Central memory CD4-positive, alpha-beta T cell (primary cell): ENCODE measurements at regions not wholly inside any gene's neighbourhood (a gene's known extent, or its start where the extent isn't known, plus 50 kb on each side); places are given as distances from the start of the nearest gene placed in this dataset.
"Not testable (repeated sequence)": the region's sequence is repeated elsewhere in the genome, so short reads cannot be mapped to it uniquely, and the experiment has no call there.

Source experiments
- DNase-seq: peaks from one replicate; pipeline ENCODE4 v3.0.0; 2022

DNA sequence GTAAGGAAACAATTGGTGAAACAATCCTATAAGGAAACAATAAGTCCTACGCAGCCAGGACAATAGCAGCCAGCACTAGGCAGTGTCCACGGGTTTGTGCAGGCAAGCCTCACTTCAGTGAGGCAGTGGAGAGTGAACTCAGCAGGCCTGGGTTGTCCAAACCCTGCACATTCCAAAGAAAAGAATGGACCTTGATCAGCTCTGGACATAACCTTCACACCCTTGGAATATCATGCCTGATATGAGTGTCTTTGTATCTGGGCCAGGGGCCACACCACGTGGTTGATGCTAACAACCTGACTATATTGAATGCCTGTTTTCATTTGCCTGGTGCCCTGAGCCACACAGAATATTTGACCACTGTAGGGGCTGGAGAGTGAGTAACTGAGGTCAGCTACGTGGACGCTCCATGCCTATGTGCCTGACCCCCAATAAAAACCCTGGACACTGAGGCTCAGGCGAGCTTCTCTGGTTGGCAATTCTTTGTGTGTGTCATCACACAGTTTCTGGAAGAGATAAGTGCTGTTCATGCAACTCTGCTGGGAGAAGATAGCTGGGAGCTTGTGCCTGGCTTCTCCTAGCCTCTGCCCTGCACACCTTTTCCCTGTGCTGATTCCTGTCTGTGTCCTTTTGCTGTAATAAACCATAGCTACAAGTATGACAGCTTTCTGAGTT is 81.4 kb upstream of the NCOR2 start:
- DNase-seq, result no peak

- no peak for DNase-seq
Observed at GRCh38 chr12:124647316-124647715, 79.9 kb upstream of the NCOR2 start.

DNA sequence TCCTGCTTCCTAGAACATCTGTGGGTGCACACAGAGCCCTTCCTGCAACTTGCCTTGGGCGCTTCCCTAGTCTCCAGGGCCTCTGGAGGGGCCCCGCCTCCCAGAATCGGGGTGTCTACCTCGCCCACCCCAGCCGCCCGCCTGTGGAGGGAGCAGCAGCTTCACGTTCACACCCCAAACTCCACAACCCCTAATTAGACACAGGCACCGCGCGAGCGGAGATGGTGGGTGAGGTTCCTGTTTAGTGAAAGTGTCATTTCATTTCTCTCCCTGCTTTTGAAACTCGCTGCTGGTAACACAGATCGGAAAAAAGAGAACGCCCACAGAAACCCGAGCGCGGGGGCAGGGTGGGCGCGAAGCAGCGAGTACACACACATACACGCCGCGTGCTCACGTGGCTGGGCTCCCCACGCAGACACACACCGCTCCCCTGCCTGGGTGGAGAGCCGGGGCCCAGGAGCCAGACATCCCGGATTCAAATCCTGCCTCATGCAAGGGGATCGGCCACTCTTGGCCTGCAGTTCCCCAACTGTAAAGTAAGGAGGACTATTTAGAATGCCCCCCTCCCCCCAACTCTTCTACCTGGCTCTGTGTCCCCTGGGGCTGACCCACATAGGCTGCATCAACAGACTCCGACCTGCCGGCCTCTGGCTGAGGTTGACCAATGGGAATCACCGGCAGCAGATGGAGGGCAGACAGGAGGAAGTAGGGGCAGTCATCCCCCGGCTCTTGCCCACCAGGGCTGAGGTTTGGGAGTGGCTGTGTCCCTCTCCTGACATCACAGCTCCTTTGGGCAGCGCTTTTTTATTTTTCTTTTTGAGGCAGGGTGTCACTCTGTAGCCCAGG is 79.2 kb upstream of the NCOR2 start:
- no peak for DNase-seq

- no peak for DNase-seq
Observed at GRCh38 chr12:124645530-124646244, 78.3 kb upstream of the NCOR2 start.

DNA sequence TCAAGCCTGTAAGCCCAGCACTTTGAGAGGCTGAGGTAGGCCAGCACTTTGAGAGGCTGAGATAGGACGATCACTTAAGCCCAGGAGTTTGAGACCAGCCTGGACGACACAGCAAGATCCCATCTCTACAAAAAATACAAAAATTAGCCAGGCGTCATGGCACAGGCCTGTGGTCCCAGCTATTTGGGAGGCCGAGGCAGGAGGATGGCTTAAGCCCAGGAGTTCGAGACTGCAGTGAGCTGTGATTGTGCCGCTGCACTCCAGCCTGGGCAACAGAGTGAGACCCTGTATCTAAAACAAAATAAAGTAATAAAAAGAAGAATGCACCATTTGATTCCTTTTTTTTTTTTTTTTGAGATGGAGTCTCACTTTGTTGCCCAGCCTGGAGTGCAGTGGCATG is 76.4 kb upstream of the NCOR2 start:
- not testable (repeated sequence) for DNase-seq

- no peak for DNase-seq
Observed at GRCh38 chr12:124642105-124642504, 74.7 kb upstream of the NCOR2 start.

GRCh38 chr12:124641591-124641990 is 74.2 kb upstream of the NCOR2 start:
- DNase-seq, result no peak

DNA sequence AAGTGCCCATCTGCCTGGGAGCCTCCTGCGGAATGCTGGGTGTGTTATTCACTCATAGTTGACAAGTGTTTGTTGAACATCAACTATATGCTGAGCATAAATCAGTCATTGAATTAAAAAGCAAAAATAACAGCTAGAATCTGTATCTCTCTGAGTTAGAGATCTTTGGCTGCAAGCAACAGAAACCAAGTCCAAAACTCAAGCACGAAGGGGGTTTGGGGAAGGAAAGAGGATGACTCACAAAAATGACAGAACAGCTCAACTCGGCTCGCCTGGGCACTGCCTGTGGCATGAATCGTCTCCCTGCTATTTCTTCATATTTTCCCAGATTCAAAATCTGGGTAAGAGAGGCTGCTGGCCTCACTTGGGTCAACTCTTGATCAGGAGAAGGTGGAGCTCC is 72.6 kb upstream of the NCOR2 start:
- no peak for DNase-seq

GRCh38 chr12:124639122-124639806 is 71.9 kb upstream of the NCOR2 start:
- DNase-seq, result no peak

DNA sequence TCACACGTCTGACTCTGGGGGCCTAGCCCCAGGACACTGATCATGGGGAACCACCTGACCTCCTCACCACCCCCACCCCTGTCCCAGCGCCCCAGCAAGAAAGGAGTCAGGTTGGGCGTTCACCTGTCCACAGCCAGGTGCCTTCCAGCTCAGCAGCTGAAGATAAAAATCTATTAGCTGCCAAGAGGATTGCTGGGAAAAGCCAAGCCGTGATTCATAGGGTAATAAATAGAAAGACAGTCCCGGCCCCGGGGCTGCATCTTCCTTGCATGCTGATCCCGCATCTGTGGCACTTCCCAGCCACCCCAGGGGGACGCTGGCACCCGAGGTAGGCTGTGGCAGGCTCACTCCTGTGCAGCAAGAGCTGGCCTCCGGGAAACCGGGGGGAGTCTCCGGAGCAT is 70.2 kb upstream of the NCOR2 start:
- DNase-seq, result no peak

DNA sequence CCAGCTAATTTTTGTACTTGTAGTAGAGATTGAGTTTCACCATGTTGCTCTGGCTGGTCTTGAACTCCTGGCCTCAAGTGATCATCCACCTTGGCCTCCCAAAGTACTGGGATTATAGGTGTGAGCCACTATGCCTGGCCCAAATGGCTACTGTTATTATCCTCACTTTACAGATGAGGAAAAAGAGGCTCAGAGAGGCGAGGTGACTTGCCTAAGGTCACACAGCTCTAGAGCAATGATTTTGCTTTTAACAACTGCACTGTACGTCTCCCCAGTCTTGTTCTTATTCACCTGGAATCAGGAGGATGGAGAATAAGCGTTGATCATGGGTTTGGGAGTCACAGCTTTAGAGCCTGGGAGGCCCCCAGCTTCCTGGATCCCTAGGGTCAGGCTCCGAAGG is 69.8 kb upstream of the NCOR2 start:
- DNase-seq, result no peak

GRCh38 chr12:124636138-124636978 is 68.9 kb upstream of the NCOR2 start:
- peak; percentile 19 for DNase-seq

DNA sequence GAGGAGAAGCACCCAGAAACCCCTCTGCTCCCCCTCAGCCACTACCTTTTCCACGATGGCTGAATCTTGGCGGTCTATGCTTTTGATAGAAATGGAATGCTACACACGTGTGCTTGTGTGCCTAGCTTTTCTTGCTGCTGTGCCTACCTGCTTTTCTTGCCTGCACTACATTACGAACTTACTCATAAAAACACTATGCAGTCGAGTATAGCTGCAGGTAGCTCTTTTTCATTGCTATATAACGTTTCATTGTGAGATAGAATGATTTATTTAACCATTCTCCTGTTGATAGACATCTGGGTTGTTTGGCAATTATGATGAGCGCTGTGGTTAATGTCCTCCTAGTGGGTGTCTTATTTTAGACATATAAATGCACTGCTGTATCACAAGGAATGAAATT is 67.9 kb upstream of the NCOR2 start:
- no peak for DNase-seq

GRCh38 chr12:124633365-124634362 is 66.3 kb upstream of the NCOR2 start:
- no peak for DNase-seq

GRCh38 chr12:124632519-124632984 is 65.1 kb upstream of the NCOR2 start:
- no peak for DNase-seq

- DNase-seq, result no peak
Observed at GRCh38 chr12:124631681-124632256, 64.4 kb upstream of the NCOR2 start.

- DNase-seq, result no peak
Observed at GRCh38 chr12:124630791-124631313, 63.4 kb upstream of the NCOR2 start.

DNA sequence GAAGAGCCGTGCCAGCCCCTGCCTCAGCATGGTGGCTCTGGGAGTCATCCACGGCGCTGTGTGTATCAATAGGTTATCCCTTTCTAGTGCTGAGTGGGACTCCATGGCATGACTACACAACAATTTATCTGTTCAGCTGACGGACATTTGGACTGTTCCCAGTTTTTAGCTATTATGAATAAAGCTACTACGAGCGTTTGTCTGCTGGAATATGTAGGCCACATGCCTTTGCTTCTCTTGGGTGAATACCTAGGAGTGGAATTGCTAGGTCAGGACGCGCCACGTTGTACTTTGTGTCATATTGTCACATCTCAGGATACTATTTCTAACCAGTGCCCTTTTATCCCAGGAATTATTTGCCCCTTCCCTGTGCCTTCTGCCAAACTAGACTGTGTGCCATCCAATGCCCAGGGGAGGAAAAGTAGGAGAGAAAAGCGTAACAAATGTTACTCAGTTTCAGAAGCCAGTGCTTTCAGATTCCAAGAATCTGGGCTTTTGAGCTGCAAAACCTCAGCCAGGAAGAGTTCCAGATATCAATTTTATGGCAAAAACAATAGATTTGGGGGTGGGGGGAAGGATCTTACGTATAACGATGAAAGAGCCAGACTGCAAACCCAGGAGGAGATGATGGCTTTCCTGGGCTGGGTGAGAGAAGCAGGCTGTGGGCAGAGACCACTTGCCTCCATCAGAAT is 62.5 kb upstream of the NCOR2 start:
- DNase-seq, result no peak

DNA sequence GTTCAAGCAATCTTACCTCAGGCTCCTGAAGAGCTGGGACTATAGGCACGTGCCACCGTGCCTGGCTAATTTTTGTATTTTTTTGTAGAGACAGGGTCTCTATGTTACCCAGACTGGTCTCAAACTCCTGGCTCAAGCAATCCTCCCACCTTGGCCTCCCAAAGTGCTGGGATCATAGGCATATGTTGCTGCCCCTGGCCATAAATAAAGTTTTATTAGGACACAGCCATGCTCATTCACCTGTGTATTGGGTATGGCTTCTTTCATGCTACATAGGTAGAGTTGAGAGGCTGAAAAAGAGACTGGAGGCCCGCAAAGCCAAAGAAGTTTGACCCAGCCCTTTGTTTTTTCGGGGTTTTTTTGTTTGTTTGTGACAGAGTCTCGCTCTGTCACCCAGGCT is 61.7 kb upstream of the NCOR2 start:
- DNase-seq, result no peak
